Activated T-cell treated with anti-CD3 and anti-CD28 coated beads for 4 hours (primary cell): ENCODE measurements at regions not wholly inside any gene's neighbourhood (a gene's known extent, or its start where the extent isn't known, plus 50 kb on each side); places are given as distances from the start of the nearest gene placed in this dataset.

Source experiments
- DNase-seq: peaks from one replicate; pipeline ENCODE4 v3.0.0-alpha.2; 2020

GRCh38 chr11:81080476-81080875 lies 1639.6 kb upstream of the TENM4 start:
- no peak for DNase-seq

- no peak for DNase-seq
Measured at GRCh38 chr11:81072273-81072672, 1631.4 kb upstream of the TENM4 start.

GRCh38 chr11:81071606-81072005 lies 1630.8 kb upstream of the TENM4 start:
- DNase-seq = no peak

GRCh38 chr11:81070948-81071347 lies 1630.1 kb upstream of the TENM4 start:
- DNase-seq = no peak

- DNase-seq = no peak
Measured at GRCh38 chr11:81059356-81059755, 1618.5 kb upstream of the TENM4 start.

- no peak for DNase-seq
Measured at GRCh38 chr11:81052344-81053158, 1611.7 kb upstream of the TENM4 start.

- no peak for DNase-seq
Measured at GRCh38 chr11:81039916-81040524, 1599.2 kb upstream of the TENM4 start.

GRCh38 chr11:81036168-81036870 lies 1595.5 kb upstream of the TENM4 start:
- DNase-seq = no peak

- no peak for DNase-seq
Measured at GRCh38 chr11:81033779-81034540, 1593.1 kb upstream of the TENM4 start.

GRCh38 chr11:81032906-81033305 lies 1592.1 kb upstream of the TENM4 start:
- no peak for DNase-seq

GRCh38 chr11:81030186-81030585 lies 1589.4 kb upstream of the TENM4 start:
- DNase-seq = no peak

GRCh38 chr11:81026032-81026431 lies 1585.2 kb upstream of the TENM4 start:
- no peak for DNase-seq

GRCh38 chr11:81022057-81022456 lies 1581.2 kb upstream of the TENM4 start:
- no peak for DNase-seq

- no peak for DNase-seq
Measured at GRCh38 chr11:81010631-81011030, 1569.8 kb upstream of the TENM4 start.

- no peak for DNase-seq
Measured at GRCh38 chr11:81007046-81007445, 1566.2 kb upstream of the TENM4 start.

- no peak for DNase-seq
Measured at GRCh38 chr11:81005595-81005994, 1564.8 kb upstream of the TENM4 start.

GRCh38 chr11:81004576-81004975 lies 1563.7 kb upstream of the TENM4 start:
- no peak for DNase-seq

GRCh38 chr11:81002374-81002773 lies 1561.5 kb upstream of the TENM4 start:
- DNase-seq = no peak

- DNase-seq = no peak
Measured at GRCh38 chr11:81000735-81001134, 1559.9 kb upstream of the TENM4 start.

GRCh38 chr11:81000334-81000733 lies 1559.5 kb upstream of the TENM4 start:
- DNase-seq = no peak

GRCh38 chr11:80995523-80995922 lies 1554.7 kb upstream of the TENM4 start:
- no peak for DNase-seq

- DNase-seq = no peak
Measured at GRCh38 chr11:80993536-80993935, 1552.7 kb upstream of the TENM4 start.

GRCh38 chr11:80990885-80991284 lies 1550.1 kb upstream of the TENM4 start:
- no peak for DNase-seq
